Esophagus squamous epithelium (tissue), 4 donors: ENCODE measurements at regions not wholly inside any gene's neighbourhood (a gene's known extent, or its start where the extent isn't known, plus 50 kb on each side); places are given as distances from the start of the nearest gene placed in this dataset.

ENCODE experiments used
- POLR2A ChIP-seq, 4 donors: fragments of 450-650 bp; IDR thresholded peaks; one replicate each; pipeline ENCODE4 v1.6.1; 2017; ENCODE audit warnings: antibody characterized with exemption in 4 of 4, mild to moderate bottlenecking in 4 of 4, moderate library complexity in 3 of 4
- TF ChIP-seq, protein P1 (sequence below), 6 experiments: fragments of 450-650 bp in 4 of 6; fragments of 200-600 bp in 2 of 6; sonication (generic) in 2 of 6; IDR thresholded peaks; one replicate each; pipeline ENCODE4 v1.5.1; 2016 to 2019; ENCODE audit warnings: antibody characterized with exemption in 6 of 6, mild to moderate bottlenecking in 4 of 6, moderate library complexity in 4 of 6

GRCh38 chr2:128618642-128619041 is 300.0 kb upstream of the HS6ST1 start:
- TF ChIP-seq, protein P1, sequence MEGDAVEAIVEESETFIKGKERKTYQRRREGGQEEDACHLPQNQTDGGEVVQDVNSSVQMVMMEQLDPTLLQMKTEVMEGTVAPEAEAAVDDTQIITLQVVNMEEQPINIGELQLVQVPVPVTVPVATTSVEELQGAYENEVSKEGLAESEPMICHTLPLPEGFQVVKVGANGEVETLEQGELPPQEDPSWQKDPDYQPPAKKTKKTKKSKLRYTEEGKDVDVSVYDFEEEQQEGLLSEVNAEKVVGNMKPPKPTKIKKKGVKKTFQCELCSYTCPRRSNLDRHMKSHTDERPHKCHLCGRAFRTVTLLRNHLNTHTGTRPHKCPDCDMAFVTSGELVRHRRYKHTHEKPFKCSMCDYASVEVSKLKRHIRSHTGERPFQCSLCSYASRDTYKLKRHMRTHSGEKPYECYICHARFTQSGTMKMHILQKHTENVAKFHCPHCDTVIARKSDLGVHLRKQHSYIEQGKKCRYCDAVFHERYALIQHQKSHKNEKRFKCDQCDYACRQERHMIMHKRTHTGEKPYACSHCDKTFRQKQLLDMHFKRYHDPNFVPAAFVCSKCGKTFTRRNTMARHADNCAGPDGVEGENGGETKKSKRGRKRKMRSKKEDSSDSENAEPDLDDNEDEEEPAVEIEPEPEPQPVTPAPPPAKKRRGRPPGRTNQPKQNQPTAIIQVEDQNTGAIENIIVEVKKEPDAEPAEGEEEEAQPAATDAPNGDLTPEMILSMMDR (IDR thresholded peaks at IDR 0.05): no peak
- TF ChIP-seq POLR2A (IDR thresholded peaks at IDR 0.05): no peak
